Sigmoid colon (tissue), 6 donors: ENCODE measurements at regions not wholly inside any gene's neighbourhood (a gene's known extent, or its start where the extent isn't known, plus 50 kb on each side); places are given as distances from the start of the nearest gene placed in this dataset.

Experiments
- DNase-seq: peaks from one replicate; pipeline ENCODE4 v3.0.0-alpha.2; 2019
- H3K27ac ChIP-seq, 4 donors: fragments of 200-600 bp; sonication (generic); one replicate each; pipeline ENCODE4 v1.5.1; 2016 to 2019; ENCODE audit warnings: mild to moderate bottlenecking in 1 of 4
- H3K27me3 ChIP-seq, 3 donors: fragments of 200-600 bp; sonication (generic); one replicate each; pipeline ENCODE4 v1.5.1; 2019; ENCODE audit warnings: mild to moderate bottlenecking in 1 of 3
- H3K36me3 ChIP-seq, 4 donors: fragments of 200-600 bp; sonication (generic); one replicate each; pipeline ENCODE4 v1.5.1; 2016 to 2019
- H3K4me1 ChIP-seq, 4 donors: fragments of 200-600 bp; sonication (generic); one replicate each; pipeline ENCODE4 v1.5.1; 2017 to 2019
- H3K4me3 ChIP-seq, 4 donors: fragments of 200-600 bp; sonication (generic); one replicate each; pipeline ENCODE4 v1.5.1; 2017 to 2019; ENCODE audit warnings: mild to moderate bottlenecking in 2 of 4, moderate library complexity in 1 of 4
- H3K9me3 ChIP-seq, 4 donors: fragments of 200-600 bp in 3 of 4; sonication (generic) in 3 of 4; one replicate each; pipeline versions ENCODE4 v1.5.1 to v1.6.1; 2013 to 2019
- EP300 ChIP-seq, 4 donors: sonication (generic); formaldehyde crosslinking; IDR thresholded peaks; one replicate each; pipeline ENCODE4 v1.6.1; 2017; ENCODE audit warnings: antibody characterized with exemption in 4 of 4
- POLR2A ChIP-seq, 2 donors: fragments of 450-650 bp; IDR thresholded peaks; one replicate each; pipeline ENCODE4 v1.6.1; 2016; ENCODE audit warnings: antibody characterized with exemption in 2 of 2, mild to moderate bottlenecking in 2 of 2, moderate library complexity in 2 of 2
- POLR2AphosphoS5 ChIP-seq, 4 donors: sonication (generic); formaldehyde crosslinking; IDR thresholded peaks; one replicate each; pipeline ENCODE4 v1.6.1; 2017; ENCODE audit warnings: antibody characterized with exemption in 4 of 4
- WGBS, 2 donors: extraction: QIAGEN DNeasy Blood & Tissue Kit; methylation state at CpG; one replicate each; pipeline ENCODE4 v1.1.7; 2013; 5-methylcytosine and 5-hydroxymethylcytosine counted together
- intact Hi-C: fragments of 100-400 bp; cut with DNase I; formaldehyde crosslinking; loops from one replicate; pipeline ENCODE4 v1.15.1; 2023
- TF ChIP-seq, protein P1 (sequence below), 4 experiments: fragments of 450-650 bp in 3 of 4; fragments of 200-600 bp in 1 of 4; IDR thresholded peaks; one replicate each; pipeline ENCODE4 v1.5.1; 2016 to 2019; ENCODE audit warnings: antibody characterized with exemption in 4 of 4, mild to moderate bottlenecking in 3 of 4, moderate library complexity in 2 of 4
- donor health status: healthy with polysubstance abuse.
- donor health status: healthy.

DNA sequence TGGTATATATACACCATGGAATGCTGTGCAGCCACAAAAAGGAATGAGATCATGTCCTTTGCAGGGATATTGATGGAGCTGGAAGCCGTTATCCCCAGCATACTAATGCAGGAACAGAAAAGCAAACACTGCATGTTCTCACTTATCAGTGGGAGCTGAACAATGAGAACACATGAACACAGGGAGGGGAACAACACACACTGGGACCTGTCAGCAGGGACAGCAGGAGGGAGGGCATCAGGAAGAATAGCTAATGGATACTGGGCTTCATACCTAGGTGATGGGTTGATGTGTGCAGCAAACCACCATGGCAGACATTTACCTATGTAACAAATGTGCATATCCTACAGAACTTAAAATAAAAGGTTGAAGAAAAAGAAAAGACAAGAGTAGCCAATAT is 81.1 kb upstream of the ADAD1 start:
- intact Hi-C loops, result no loop called here
- no peak for DNase-seq
- Histone ChIP-seq H3K27ac (no peak overlapping the region), H3K9me3 (no peaks in the 10 kb centered on the region), H3K4me1 (no peaks in the 10 kb centered on the region), H3K27me3 (no peaks in the 10 kb centered on the region), H3K36me3 (peaks cover 0 to 42% (median 15%) of the 10 kb centered on the region in 4 donors), H3K4me3 (no peak overlapping the region)
- TF ChIP-seq POLR2A (IDR thresholded peaks at IDR 0.05), result no peak
- no peak for TF ChIP-seq EP300 (IDR thresholded peaks at IDR 0.05)
- TF ChIP-seq POLR2AphosphoS5 (IDR thresholded peaks at IDR 0.05), result no peak
- TF ChIP-seq, protein P1, sequence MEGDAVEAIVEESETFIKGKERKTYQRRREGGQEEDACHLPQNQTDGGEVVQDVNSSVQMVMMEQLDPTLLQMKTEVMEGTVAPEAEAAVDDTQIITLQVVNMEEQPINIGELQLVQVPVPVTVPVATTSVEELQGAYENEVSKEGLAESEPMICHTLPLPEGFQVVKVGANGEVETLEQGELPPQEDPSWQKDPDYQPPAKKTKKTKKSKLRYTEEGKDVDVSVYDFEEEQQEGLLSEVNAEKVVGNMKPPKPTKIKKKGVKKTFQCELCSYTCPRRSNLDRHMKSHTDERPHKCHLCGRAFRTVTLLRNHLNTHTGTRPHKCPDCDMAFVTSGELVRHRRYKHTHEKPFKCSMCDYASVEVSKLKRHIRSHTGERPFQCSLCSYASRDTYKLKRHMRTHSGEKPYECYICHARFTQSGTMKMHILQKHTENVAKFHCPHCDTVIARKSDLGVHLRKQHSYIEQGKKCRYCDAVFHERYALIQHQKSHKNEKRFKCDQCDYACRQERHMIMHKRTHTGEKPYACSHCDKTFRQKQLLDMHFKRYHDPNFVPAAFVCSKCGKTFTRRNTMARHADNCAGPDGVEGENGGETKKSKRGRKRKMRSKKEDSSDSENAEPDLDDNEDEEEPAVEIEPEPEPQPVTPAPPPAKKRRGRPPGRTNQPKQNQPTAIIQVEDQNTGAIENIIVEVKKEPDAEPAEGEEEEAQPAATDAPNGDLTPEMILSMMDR (IDR thresholded peaks at IDR 0.05), result no peak
- WGBS, 2 donors, result 93 to 97% methylated on average over 1 of the region's 1 CpG

DNA sequence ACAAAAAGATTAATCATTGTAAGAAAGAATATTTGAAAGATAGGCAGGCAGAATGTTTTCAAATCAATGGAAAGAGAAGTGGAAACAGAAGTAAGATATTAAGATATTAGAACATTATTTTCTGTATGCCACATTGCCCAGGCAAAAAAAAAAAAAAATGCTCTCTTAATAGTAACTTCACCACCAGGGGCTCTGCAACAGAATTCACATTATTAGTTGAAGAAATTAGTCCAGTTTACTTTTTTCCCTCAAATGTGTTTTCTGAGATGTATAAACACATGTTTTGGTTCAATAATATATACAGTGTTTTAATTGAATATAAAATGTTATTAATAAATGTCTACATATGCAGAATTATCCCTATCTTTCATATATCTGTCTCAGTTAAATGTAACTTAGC is 78.0 kb upstream of the ADAD1 start:
- Histone ChIP-seq H3K9me3 (no peaks in the 10 kb centered on the region), H3K4me1 (no peaks in the 10 kb centered on the region), H3K27ac (no peak overlapping the region), H3K36me3 (peaks cover 0 to 40% (median 3%) of the 10 kb centered on the region in 4 donors), H3K27me3 (no peaks in the 10 kb centered on the region), H3K4me3 (no peak overlapping the region)
- no peak for TF ChIP-seq POLR2A (IDR thresholded peaks at IDR 0.05)
- TF ChIP-seq EP300 (IDR thresholded peaks at IDR 0.05), result no peak
- TF ChIP-seq, protein P1 (IDR thresholded peaks at IDR 0.05), result no peak
- no peak for TF ChIP-seq POLR2AphosphoS5 (IDR thresholded peaks at IDR 0.05)
- no peak for DNase-seq
- intact Hi-C loops, result no loop called here

DNA sequence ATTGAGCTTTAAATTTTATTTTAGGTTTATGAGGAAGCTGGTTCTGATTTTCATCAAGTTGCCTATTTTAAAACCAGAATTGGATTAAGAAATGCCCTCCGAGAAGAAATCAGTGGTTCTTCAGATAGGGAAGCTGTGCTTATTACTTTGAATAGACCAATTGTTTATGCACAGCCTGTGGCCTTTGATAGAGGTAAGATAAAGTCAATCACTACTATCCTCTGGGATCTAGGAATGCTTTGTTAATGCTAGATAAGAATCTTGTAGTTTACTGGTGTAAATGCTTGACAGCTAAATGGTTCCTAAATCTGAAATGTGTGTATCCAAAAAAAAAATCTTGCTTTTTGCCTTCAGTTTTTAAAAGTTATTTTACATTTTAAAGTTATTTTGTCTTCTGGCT is 73.0 kb upstream of the ADAD1 start:
- Histone ChIP-seq H3K27ac (no peak overlapping the region), H3K4me1 (no peaks in the 10 kb centered on the region), H3K9me3 (no peaks in the 10 kb centered on the region), H3K27me3 (no peaks in the 10 kb centered on the region), H3K4me3 (no peak overlapping the region), H3K36me3 (peaks cover 0 to 88% (median 10%) of the 10 kb centered on the region in 4 donors)
- no peak for DNase-seq
- intact Hi-C loops, result no loop called here
- WGBS, 2 donors, result 88 to 90% methylated on average over 1 of the region's 1 CpG
- TF ChIP-seq, protein P1 (IDR thresholded peaks at IDR 0.05), result no peak
- TF ChIP-seq POLR2AphosphoS5 (IDR thresholded peaks at IDR 0.05), result no peak
- TF ChIP-seq POLR2A (IDR thresholded peaks at IDR 0.05), result no peak
- TF ChIP-seq EP300 (IDR thresholded peaks at IDR 0.05), result no peak

DNA sequence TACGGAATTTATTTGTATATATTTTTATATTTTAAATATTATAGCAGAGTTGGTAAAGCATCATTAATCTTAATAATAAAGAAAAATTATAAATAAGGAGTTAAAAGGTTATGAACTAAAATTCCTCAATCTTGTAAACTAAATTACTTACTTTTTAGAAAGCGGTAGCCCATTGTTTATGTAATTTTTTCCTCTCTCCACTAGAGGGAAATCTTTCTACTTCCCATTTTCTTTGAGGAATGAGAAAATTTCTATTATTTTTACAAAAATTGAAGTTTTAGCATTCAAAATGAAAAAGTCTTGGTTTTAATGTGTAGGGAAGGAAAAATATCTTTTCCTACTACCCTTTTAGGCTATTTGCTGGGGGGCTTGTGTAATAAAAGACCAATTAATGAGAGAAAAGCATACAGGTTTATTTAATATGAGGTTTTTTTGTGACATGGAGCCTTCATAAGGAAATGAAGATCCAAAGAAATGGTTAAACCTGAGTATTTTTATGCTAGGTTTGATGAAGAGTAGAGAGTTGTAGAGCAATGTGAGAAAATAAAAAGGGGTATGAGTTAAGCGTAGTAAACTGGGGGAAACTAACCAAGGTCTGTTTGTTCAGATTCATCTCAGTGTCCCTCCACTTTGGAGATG is 68.7 kb upstream of the ADAD1 start:
- intact Hi-C loops, result no loop called here
- peaks cover 0 to 81% (median 7%) of the 10 kb centered on the region in 4 donors for H3K36me3 ChIP-seq
- DNase-seq, result no peak
- 88 to 89% methylated on average over 3 of the region's 3 CpGs for WGBS, 2 donors
- H3K27me3 ChIP-seq, result no peaks in the 10 kb centered on the region
- no peak overlapping the region for H3K27ac ChIP-seq
- H3K4me3 ChIP-seq, result no peak overlapping the region
- no peaks in the 10 kb centered on the region for H3K9me3 ChIP-seq
- H3K4me1 ChIP-seq, result no peaks in the 10 kb centered on the region
- no peak for TF ChIP-seq POLR2A (IDR thresholded peaks at IDR 0.05)
- no peak for TF ChIP-seq EP300 (IDR thresholded peaks at IDR 0.05)
- no peak for TF ChIP-seq POLR2AphosphoS5 (IDR thresholded peaks at IDR 0.05)
- TF ChIP-seq, protein P1 (IDR thresholded peaks at IDR 0.05), result peak in 1 of 4 experiments; percentile 18
